Right renal pelvis (tissue), 4 donors: ENCODE measurements at regions not wholly inside any gene's neighbourhood (a gene's known extent, or its start where the extent isn't known, plus 50 kb on each side); places are given as distances from the start of the nearest gene placed in this dataset.

Experiments
- DNase-seq, 4 donors: peaks; one replicate each; pipeline ENCODE4 v3.0.0-alpha.2; 2013; ENCODE audit warnings: low read depth in 4 of 4, low spot score in 3 of 4, missing footprints in 1 of 4

DNA sequence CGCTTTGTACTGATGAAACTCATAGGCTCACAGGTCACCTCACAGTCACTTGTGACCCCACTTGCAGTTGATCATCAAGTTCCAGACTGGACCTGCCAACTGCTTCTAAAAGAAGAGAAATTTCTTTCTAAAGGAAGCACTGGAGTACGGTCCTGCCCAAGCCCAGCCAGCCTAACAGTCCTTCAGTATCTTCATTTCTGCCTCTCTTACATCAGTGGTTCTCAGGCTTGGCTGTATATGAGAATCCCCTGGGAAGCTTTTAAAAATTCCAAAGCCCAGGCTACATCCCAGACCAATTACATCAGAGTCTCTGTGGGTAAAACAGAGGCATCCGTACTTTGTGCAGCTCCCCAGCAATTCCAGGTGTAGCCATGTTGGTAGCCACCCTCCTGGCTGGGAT lies 282.1 kb downstream of the NFIB start:
- no peak for DNase-seq

GRCh38 chr9:14031060-14031414 lies 282.9 kb downstream of the NFIB start:
- peak in 2 of 4 donors; percentile 36 to 53 for DNase-seq

DNA sequence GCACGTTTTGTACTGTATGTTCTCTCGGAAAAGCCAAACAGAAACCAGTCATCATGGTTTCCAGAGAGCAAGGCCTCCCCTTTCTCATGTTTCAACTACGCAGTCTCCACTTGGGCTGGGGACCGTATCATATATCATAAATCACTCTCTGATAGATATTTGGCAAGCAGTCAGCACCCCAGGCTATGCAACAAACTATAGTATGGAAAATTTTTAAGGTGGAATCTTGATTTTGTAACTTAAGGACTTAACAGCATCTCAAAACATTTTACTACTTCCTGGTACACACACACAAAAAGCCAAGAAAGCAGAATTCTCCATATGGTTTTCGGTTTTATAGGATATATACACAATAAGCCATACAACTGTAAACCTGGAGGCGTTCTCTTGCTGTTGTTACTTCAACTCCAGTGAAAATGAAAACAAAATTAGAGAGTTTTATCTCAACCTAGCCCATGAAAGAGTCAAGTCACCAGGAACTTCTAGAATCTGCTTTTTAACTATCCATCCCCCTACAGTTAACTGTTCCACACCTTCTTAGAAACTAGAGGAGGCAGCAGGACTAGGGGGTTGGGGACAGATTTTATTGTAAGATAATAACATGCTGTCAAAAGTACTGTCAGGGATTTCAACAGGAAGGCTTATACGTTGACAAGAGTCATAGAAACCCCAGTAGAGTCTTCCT lies 283.4 kb downstream of the NFIB start:
- DNase-seq, result peak; percentile 74 to 83 (median 76)

DNA sequence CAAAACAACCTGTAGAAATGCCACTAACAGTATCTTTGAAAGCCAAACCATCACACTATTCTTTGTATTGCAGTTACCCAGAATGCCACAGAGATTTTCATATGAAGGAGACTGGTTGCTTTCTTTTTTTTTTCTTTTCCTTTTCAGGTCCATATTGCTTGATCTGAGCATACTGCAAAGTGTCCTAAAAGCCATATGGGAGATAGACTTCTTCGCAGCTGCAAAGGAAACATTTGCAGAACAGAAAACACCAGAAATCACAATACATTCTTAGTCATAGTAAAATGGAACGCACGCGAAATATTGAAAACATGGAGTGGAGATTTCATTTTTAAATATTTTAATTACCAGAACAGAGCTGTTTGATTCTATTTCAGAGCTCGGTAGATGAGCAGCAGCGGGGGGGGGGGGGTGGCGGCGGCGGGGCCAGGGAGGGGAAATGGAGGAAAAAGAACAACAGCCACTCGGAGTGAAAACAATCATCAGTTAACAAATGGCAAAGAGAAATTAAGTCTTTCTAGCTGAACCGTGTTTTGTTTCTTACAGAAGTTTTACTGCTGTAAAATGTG lies 284.1 kb downstream of the NFIB start:
- DNase-seq, result no peak

DNA sequence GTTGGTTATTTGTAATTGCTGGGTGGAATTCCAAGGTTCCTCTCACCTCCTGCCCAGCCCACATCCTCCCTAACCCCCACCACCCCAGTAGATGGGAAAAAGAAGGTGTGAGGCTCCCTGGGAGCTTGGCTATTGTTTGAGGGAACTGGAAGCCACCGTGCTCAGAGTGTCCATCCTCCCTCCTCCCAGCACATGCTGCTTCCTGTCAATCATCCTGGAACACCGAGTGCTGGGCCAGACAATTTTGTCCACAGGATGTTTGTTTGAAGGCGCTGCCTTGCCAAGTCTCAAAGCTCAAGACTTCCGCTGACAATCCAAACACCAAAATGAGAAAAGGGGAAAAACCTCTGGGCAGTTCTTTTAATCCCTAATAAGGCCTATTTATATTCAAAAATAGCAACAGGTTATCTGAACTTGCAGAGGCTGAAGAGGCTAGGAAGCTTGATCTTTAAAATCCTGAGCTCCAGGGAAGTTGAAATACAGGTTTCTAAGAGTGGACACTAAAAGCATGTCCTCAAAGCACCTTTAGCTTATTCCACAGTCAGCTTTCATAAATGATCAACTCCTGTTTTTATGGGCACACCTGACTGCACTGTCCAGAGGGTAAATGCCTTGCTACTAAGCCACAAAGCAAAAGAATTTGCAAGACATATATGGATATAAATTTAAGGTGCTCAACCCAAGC lies 286.7 kb downstream of the NFIB start:
- DNase-seq, result peak in 2 of 4 donors; percentile 35 to 54

DNA sequence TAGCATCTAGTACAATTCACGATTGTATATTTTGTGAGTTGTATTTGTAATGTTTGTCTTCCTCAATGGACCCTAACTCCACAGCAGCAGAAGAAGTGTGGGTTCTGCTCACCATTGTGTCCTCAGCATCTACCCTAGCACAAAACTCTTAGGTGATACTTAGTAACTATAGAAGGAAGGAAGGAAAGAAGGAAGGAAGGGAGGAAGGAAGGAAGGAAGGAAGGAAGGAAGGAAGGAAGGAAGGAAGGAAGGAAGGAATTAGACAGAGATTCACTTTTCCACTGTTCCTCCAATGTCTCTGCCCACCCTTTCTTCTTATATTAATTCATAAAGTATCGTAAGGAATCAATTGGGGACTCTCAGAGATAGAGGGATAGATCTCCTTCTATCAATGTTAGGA lies 288.2 kb downstream of the NFIB start:
- DNase-seq, result no peak

- DNase-seq, result no peak
Observed at GRCh38 chr9:14023285-14023684, 290.7 kb downstream of the NFIB start.

DNA sequence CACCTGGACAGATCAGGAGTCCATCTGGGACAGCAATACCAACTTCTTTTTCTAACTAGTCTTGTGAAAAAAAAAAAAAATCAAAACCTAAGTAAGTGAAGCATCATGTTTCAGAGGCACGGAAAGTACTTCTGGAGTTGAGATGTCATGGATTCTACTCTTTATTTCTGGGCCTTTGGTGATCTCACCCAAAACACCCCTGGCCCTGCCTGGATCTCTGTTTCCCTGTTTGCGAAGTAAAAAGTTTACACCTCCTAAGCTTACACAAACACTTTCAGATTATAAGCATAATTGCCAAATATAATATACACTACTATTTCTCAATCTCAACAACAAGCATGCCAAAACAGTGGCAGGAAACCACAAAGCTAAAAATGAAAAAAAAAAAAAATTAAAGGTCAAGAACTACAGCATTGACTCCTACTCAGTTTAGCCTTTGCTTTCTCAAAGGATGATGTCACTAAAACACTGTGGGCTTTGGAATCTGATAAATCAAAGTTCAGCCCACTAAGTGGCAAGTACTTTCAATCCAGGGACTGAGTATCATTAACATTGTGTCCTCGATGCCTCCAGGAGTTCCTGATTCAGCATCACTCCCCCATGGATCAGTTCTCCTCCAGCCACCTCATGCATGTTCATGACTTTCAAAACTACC lies 291.9 kb downstream of the NFIB start:
- DNase-seq, result no peak

- no peak for DNase-seq
Observed at GRCh38 chr9:14018081-14018480, 295.9 kb downstream of the NFIB start.

DNA sequence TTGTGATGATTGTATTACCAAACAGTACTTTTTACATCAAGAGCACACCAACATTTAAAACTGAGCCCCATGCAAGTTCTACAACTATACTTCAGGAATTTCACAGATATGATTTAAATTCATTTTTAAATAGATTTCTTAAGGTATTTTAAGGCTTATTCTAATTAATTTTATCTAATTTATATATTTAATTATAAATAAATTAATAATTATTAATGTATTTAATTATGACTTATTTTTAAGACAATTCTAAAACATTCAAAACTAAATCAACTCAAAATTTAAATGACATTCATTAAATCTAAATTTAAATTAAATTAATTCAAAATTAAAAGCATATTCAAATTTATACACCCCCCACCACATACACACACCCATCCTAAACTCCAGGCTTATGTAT lies 299.2 kb downstream of the NFIB start:
- no peak for DNase-seq

- no peak for DNase-seq
Observed at GRCh38 chr9:14014218-14014617, 299.7 kb downstream of the NFIB start.

- no peak for DNase-seq
Observed at GRCh38 chr9:14011799-14012560, 302.0 kb downstream of the NFIB start.

DNA sequence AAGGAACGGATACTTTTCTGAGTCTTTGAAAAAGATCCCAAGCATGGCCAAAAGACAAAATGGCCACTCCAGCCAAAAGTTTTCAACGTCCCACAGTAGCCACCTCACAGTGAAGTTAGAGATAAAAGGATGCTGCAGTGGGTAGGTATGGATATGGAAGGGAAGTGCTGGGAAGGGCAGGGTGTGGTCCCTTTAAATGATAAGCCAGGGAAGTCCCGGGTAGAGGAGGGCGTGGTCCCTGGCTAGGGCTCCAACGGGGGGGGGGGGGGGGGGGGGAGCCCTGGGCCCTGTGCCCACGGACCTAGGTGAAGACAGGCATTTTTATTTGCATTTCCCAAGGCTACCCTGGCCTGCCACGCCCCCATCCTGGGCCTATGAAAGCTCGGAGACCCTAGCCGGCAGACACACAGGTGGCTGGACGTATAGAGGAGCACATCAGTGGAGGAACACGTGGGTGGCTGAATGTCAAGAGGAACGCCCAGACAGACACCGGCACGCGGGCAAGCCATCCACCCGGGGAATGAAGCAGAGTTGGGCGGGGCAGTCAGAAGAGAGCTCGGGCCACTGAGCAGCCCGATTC lies 306.7 kb downstream of the NFIB start:
- DNase-seq, result no peak

DNA sequence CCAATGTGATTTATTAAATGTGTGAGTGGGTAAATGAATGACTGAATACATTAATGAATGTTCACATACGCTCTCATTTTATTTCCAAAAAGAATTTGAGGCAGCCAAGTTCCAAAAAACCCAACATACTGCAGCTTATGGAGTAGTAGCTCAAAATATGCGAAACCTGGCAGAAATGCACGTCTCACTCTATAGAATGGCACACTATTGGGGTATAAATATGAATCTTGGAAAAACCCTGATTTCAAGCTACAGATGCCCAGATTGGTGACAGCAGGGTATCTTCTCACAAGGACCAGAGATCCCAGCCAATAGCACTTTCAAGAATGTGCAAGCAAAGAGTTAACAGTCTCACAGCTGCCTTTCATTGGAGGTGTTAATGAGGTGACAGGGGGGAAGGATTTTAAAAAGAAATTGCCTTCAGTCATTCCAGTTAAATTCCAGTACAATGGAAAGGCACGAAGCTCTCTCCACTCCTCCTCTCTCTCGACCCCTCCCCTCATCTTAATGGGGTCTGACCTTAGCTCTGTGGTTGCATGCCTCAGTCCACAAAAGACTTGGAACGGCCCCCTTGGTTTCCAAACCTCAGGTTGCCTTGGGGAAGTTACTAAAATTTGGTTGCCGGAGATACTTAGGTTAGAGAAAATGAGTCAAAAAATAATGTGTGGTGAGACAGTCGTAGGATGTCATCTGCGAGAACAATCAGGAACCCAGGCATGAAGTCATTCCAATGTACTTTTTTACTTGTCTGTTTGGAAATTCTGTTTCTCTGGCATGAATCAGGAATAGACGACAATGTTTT lies 307.4 kb downstream of the NFIB start:
- no peak for DNase-seq

DNA sequence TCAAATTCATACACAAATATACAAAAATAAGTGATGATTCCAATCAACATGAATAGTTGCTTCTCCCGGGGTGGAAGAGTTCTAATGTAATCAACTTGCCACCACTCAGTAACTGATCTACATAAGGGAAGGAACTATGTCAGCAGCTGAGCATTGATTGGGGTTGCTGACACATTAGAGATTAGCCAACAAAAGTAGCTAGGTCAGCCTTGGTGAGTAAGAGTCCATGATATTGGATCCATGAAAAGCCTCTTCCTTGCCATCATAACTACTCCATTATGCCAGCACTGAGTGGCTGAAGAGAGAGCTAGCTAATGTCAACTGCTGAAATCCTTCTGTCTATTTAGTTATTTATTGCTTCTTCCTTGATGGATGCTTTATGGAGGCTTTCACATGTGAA lies 309.8 kb downstream of the NFIB start:
- no peak for DNase-seq

DNA sequence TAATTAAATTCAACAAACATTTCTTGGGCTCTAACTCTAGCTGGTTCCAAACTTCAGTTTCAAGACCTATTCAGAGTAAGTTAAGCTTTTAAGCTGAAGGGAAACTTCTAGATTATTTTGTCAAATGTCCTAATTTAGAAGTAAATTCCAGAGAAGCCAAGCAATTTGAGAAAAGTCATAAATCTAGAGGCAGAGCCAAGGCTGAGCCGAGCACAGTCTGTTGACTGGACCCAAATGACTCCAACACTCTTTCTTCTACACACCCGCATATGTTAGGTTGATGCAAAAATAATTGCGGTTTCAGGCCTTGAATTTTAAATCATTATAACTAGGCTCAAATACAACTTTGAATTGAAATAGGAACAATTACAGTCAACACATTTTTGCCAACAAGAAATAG lies 319.7 kb downstream of the NFIB start:
- no peak for DNase-seq

DNA sequence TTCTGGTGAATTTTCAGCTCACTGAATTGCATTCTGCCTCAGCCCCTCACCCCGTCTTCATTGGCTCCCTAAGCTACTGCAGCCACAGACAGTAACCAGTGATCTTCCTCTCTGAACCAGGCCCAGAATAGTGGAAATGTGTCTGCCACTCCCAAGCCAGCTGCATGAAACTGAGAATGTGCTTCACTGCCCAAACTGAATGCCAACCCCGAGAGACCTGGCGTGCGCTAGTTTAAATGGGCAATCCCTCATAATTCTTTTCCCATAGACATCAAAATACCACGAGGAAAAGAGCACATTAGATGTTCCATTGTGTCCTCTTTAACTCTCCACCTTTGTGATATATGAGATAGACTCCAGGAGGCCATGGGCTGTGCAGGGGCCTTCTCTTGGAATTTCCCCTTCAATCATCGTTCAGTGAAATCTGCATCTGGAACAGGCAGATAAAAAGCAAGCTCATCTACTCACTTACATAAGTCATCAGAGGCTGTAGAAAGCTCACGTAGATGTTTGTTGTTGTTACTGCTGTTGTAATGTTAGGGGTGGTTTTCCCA lies 320.2 kb downstream of the NFIB start:
- no peak for DNase-seq

DNA sequence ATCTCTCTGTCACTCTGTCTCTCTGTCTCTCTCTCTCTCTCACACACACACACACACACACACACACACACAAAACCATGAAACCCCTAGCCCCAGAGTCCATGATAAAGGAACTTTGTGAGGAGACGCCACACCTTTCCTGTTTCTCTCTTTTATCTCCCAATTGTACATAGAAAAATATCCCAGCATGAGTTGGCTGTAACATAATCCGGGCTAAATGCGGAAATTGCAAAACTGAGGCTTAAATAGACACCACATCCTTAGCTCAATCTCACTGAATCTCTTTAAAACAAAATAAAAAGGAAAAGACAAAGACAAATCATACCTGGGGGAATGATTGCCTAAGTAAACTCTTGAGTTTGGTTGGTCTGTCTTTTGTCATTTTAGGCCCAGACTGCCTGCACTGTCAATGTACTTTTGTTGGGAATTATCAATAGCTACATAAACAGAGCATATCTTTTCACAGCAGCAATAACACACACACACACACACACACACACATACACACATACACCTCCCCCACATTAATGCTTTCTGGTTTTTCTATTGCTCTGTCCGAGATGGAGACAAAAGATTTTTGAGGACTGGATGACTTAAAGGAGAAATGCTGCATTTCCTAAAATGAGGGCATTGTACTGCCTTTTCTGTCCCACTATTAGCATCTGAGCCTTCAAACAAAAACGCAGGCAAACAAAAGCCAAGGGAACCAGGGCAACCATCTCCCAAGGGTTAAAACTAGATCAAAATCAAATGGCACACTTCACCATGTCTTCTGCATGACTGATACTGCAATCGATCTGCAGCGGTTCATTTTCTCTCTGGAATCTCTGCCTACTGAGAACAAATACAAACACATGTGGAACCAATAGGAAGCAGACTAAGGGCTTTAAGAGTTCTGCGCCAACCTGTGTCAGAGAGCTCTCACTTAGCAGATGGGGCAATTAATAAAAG lies 321.5 kb downstream of the NFIB start:
- DNase-seq, result no peak
